ENCODE measurements at regions not wholly inside any gene's neighbourhood (a gene's known extent, or its start where the extent isn't known, plus 50 kb on each side); places are given as distances from the start of the nearest gene placed in this dataset.
"Not testable (repeated sequence)": the region's sequence is repeated elsewhere in the genome, so short reads cannot be mapped to it uniquely, and the experiment has no call there.

DNA sequence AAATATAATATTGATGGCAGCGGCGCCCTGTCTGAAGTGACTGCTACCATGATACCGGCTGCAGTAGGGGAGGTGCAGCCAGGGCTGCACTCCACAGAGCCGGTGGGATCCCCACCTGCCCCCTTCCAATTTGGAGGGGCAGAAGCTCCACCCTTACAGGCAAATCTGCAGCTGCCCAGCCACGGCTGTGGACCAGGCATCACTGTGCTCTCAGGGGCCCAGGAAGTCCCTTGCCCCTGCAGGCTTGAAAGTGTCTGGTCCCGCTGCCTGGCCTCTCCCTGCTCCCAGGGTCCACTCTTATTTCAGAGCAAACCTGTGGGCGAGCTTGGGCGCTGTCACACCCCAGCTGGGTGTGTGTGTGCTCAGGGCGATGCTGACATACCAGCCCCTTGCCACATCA lies 172.7 kb upstream of the SMIM30 start:
- no peak for DNase-seq

DNA sequence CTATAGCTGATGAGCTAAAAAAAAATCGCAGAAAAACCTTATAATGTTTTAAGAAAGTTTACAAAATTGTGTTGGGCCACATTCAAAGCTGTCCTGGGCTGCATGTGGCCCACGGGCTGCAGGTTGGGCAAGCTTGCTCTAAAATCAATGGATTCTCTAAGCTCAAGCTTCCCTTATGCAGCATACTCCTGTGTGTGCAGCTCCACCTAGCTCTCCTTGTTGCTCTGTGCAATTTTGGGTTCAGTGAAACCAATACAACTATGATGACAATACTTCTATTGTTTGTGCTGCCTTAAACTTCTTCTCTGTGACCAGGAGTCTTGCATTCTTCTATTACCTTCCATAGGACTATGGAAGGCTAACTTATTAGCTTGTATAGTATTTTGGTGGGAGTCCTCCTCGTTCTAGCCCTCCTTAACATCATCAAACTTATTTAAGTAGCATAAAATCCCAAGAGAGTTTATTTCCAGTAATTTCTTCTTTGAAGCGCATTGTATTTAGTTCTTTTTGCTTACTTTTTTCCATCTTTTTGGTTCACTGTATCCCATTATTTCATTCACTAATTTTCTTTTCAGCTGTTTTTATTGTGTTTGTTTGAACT lies 170.9 kb upstream of the SMIM30 start:
- DNase-seq: no peak

DNA sequence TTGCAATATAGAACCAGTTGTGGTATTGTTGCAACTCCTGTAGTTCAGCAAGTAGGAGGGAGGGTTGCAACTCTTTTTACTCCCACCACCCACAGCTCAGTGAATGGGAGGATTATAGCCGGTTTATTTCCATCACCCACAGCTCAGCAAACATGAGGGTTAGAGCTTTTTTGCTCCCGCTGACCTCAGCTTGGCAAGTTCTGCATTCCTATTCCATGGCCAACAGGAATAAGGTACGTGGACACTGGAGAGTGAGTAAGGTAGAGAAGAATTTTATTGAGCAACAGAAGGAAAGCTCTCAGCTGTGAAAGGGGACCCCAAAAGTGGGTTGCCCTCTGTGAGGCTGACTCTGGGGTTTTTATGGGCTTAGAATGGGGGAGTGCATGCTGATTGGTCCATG lies 167.1 kb upstream of the SMIM30 start:
- no peak for DNase-seq

DNA sequence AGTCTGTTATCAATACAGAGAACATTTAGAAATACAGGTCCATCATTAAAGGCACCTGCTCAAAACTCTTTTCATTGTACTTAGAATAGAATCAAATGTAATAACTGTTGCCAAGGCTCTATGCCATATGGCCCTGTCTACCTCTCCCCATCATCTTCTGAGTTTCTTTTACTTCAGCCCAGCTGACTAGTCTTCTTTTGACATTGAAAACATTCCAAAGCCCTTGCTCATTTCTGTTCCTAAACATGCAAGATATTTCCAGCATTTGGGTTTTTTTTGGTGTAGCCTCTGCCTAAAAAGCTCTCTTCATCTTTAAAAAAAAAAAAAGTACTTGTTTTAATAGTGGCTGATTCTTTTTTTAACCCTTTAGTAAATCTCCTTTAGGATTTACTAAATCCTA lies 165.5 kb upstream of the SMIM30 start:
- no peak for DNase-seq

DNA sequence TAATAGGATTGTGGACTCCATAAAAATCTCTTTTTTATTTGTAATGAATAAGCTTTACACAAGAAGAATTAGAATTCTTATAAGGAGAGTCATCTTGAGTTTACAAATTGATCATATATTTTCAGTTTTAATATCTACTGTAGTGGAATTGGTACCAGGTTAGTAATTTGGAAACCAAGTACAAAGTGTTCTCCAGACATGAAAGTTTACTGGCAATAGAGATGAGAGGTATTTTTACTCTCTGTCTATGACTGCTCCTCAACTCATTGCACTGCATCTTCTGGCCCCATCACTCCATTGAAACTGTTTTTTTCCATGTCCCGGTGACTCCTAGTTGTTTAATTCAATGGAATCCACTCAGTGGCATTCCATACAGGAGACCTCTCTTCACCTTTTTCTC lies 164.5 kb upstream of the SMIM30 start:
- no peak for DNase-seq

DNA sequence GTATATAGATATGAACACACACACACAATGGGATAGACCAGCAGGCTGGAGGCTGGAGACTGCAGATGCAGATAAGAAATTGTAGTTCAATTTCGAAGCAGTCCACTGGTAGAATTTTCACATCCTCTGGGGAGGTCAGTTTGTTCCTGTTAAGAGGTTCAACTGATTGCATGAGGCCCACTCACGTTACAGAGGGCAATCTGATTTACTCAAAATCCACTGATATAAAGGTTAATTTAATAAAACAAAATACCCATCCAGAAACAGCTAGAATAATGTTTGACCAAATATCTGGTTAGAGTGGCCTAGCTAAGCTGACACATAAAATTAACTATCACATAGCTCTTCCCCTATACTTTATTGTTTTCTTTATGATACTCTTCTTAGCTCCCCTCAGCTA lies 162.9 kb upstream of the SMIM30 start:
- DNase-seq: no peak

DNA sequence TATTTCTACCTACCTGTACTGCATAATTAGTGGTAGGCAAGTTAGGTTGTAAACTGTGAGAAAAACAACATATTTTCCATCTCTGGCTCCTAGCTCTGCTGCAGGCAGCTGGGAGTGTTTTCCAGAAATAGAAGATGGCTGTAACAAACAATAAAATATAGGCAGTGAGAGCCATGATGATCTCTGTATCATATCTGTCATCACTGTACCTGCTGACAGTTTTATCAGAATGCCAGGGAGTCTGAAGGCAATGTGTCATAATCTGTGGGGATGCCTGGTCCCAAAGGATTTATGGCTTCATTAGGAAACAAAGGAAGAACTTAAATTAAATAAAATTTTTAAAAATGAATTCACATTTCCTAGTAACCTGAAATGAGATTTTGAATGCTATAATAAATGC lies 160.9 kb upstream of the SMIM30 start:
- DNase-seq: no peak

DNA sequence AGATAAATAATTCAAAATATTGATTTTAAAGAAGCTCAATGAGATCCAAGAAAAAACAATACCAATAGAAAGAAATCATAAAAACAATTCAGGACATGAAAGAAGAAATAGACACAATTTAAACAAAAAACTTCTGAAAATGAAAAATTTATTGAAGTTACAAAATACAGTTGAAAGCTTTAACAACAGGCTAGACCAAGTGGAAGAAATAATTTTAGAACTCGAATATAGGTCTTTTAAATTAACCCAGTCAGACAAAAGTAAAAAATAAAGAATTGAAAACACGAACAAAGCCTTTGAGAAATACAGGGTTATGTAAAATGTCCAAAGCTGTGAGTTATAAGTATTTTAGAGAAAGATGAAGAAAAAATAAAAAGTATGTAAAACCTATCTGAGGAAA lies 152.4 kb upstream of the SMIM30 start:
- DNase-seq: no peak

DNA sequence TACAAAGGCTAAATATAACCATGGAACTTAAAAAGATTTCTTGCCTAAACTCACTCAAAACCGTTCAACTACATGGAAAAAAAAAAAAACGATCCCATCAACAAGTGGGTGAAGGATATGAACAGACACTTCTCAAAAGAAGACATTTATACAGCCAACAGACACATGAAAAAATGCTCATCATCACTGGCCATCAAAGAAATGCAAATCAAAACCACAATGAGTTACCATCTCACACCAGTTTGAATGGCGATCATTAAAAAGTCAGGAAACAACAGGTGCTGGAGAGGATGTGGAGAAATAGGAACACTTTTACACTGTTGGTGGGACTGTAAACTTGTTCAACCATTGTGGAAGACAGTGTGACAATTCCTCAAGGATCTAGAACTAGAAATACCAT lies 151.2 kb upstream of the SMIM30 start:
- DNase-seq: not testable (repeated sequence)

DNA sequence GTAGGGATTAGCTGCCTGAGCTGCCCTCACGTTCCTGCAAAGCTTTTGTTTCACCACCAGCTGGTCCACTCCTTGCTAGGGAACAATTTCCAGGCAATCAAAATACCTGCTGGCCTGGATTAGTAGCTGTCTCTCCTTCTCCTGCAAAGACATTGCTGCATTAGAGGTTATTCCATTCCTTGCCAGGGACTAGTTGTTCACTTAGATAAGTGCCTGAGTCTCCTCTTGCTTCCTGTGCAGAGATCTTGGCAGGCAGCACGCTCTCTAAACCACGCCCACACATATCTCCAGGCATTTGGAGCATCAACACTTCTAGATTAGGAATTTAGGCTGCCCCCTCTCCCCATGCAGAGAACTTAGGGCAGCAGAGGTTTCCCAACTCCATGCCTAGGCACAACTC lies 150.4 kb upstream of the SMIM30 start:
- no peak for DNase-seq

DNA sequence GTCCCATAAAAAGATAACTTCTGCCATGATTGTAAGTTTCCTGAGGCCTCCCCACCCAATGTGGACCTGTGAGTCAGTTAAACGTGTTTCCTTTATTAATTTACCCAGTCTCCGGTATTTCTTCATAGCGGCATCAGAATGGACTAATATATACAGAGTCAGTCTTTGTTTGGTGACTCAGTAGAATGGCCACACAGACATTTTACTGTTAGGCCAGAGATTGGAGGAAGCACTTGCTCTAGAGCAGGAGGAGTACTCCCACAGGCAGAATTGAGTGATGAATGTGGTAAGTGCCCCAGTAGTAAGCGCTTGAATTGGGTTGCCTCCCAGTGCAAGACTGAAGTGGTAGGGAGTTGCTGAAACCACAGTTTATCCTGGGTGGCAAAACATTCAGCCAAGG lies 149.5 kb upstream of the SMIM30 start:
- no peak for DNase-seq

DNA sequence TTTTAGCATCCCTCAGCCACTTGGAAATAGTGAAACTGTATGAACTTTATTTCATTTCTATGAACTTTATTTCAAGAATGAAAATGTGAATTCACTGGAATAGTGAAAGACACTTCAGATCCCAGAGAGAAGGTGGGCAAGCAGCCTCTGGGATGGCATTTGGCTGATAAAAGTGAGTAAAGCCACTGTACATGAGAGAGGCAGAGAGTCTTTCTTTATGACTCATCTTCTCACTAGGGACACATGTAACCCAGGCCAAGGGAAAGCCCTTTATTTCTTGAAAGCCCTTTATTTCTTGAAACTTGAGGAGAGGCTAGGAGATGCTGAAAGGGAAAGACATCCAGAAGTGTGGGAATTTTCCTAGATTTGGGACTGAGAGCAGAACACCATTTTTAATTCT lies 148.9 kb upstream of the SMIM30 start:
- no peak for DNase-seq

DNA sequence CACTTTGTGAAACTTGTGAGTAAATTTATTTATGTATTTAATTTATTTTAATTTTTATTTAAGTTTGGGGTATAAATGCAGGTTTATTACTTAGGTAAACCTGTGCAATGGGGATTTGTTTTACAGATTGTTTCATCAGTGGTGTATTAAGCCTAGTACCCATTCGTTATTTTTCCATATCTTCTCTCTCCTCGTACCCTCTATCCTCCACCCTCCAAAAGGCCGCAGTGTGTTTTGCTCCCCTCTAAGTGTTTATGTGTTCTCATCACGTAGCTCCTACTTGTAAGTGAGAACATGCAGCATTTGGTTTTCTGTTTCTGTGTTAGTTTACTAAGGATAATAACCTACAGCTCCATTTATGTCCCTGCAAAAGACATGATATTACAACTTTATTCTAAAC lies 145.4 kb upstream of the SMIM30 start:
- no peak for DNase-seq

DNA sequence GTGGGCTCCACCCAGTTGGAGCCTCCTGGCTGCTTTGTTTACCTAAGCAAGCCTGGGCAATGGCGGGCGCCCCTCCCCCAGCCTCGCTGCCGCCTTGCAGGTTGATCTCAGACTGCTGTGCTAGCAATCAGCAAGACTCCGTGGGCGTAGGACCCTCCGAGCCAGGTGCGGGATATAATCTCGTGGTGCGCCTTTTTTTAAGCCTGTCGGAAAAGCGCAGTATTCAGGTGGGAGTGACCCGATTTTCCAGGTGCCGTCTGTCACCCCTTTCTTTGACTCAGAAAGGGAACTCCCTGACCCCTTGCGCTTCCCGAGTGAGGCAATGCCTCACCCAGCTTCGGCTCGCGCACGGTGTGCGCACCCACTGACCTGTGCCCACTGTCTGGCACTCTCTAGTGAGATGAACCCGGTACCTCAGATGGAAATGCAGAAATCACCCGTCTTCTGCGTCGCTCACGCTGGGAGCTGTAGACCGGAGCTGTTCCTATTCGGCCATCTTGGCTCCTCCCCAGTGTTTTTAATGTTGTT lies 144.9 kb upstream of the SMIM30 start:
- not testable (repeated sequence) for DNase-seq

DNA sequence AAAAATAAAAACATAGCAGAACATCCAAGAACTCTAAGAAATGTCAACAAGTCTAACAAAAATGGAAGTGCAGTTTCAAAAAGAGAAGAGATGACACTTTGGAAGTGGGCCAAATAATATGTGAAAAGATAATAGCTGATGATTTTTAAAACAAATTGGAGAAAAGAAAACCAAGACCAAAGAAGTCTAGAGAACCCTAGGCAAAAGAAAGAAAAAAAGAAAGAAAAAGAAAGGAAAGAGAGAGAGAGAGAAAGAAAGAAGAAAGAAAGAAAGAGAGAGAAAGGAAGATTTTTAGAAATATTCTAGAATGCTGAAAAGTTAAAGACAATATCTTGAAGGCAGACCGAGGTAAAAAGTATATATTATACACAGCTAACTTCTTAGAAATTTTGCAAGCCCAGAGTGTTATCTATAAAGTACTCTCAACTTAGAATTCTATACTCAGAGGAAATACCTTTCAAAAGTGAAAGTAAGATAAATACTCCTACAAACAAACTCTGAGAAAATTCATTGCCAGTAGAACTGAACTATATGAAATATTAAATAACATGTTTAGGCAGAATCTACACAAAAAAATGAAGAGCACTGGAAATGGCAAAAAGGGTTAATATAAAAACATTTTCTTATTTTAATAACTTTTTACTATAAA lies 138.7 kb upstream of the SMIM30 start:
- DNase-seq: no peak

DNA sequence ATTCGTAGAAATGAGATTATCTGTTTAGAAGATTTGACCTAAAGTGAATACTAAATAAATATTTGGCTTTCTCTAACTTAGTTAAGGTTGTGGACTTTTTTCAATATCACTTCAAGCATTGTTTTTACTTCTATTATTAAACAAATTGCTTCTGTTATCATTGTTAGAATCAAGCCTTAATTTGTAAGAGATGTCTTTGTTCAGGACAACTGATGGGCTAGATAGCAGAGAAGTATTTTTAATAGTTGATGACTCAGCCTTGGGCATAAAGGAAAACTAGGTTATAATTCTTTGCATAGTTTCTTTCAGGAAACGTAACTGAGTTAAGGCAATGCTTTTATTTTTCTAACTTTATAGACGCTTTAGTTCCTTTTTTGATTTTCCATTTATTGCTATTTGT lies 128.8 kb upstream of the SMIM30 start:
- DNase-seq: no peak

DNA sequence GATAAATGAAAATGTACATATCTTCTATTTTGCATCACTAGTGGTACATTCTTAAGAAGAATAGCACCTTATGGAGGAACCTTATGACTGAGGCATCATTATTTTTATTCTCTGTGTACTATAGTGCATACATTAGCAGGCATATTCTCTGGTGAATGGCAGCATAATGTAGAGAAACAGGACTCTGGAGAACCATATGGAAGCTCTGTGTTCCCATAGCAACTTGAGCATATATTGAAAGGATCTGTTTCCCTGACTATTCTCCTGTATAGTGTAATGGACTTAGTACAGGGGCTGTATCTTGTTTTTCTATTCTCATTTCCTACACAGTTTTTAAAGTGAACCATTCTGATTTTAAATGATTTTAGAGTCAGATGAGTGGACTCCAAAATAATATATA lies 128.4 kb upstream of the SMIM30 start:
- DNase-seq: no peak

DNA sequence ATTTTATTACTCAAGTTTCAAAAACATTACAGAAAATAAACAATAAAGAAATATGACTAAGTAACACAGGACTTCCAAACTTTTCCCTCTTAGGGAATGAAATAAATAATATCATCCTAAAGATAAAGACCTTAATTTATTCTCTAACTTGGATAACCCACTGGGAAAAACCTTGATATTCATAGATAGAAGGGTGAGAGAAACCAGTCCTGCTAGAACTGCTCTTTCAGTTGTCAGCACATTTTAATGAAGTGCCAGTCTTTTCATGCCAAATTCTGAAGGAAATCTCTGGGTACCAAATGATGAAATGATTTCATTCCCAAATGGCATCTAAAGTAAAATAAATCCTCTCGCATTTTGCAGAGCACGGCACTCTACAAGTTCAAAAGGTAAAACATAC lies 114.5 kb upstream of the SMIM30 start:
- no peak for DNase-seq

DNA sequence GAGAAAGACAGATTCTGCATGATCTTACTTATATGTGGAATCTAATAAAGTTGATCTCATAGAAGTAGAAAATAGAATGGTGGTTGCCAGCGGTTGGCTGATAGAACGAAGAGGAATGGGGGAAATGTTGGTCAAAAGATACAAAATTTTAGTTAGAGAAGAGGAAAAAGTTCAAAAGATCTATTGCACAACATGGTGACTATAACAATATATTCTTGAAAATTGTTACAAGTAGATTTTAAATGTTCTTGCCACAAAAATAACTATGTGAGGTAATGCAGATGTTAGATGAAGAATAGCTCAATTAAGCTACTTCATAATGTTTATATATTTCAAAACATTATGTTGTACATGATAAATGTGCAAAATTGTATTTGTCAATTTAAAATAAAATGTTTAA lies 112.3 kb upstream of the SMIM30 start:
- no peak for DNase-seq

DNA sequence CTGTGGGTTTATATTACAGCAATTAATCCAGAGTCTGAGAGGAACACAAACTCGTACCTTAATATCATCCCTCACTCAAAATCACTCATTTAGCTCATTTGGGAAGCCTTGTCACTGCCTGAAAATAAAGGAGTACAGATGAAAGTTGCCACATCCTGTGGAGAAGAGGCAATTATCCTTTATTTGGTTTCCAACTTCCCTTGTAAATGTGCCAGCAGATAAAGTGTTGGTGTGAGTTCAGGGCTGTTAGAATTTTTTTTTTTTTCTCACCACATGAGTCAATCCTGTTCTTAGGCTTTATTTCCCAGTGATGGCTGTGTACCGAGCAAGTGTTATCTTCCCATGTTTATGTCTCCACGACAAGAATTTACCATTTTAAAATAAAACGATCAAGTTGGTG lies 99.0 kb upstream of the SMIM30 start:
- DNase-seq: no peak

DNA sequence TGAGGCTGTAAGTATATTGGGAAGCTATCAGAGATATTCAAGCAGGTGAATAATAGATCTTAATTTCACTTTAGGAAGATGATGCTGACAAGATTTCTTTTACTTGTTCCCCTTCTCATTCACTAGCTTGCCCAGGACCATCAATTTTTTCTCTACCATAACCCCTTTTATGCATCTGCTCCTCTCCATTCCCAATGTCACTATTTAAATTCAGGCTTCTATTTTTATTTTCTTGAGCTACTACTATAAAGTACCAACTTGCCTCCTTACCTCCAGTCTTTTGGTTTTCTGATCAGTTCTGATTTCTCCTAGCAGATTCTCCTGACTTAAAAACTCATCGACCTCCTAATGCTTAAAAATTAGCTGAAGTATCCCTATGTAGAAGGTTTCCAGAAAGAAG lies 97.7 kb upstream of the SMIM30 start:
- no peak for DNase-seq

DNA sequence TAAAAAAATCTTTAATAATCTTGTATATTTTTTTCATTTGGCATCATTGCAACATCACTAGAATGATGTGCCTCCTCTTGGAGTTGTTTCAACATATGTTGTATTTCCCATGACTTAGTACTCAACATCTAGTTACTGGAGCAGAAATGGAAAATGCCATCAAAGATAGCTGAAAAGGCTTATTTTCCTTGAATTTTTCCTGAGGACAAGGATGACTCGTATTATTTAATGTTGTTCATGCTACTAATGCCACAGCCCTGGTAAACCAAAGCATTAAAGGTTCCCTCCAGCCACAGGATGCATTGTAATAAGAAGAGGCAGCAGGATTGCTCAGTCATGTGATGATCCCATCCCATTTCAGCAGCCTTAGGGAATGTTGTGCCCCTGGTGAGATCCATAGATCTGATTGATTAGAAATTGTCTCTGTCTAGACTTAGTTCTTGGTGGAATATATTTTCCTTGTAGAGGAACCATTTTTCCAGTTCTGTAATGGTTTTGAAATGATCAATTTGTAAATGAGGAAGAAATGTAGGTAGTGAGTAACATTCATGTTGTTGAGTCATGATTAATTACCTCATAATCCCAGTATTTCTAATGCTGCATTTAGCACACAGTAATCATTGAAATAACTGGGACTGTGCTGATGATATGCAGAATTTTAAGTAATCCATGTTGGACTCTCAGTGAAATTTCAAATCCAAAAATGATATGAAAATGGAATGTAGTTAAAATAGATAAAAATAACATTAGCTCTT lies 91.3 kb upstream of the SMIM30 start:
- no peak for DNase-seq

DNA sequence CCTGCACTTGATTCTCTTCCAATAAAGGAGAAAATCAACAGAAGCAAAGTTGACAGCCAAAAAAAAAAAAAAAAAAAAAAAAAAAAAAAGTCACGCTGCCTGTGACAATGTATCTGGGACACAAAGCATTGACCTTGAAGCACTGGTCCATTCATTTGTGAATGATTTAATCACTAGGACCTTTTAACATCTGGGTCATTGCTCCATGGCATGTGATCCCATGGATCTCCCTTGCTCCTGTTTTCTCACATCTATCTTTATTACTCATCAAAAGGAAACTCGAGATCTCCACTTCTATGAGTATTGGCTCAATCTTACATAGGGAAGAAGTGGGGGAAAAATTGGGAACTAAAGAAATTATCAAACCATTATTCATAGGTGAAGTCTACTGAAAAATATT lies 89.6 kb upstream of the SMIM30 start:
- DNase-seq: no peak

DNA sequence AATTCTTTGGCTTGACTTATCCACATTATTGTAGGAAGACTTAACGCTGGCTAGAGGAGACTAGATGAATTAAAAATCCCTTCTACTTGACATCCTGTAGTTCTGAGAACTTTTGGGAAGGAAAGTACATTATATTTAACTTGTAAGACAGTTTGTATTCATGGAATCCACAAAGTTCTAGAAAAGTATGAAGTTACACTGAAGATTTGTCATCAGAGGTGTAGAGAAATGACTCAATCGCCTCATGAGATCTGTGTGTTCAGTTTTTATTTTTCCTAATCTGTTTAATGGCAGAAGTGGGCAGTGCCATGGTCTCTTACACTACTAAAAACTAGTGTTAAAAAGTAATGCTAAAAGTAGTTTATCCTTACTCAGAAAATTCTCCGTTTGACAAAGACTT lies 89.1 kb upstream of the SMIM30 start:
- no peak for DNase-seq
